OCI-LY1 (cell line): ENCODE measurements at regions not wholly inside any gene's neighbourhood (a gene's known extent, or its start where the extent isn't known, plus 50 kb on each side); places are given as distances from the start of the nearest gene placed in this dataset.

Source experiments
- EZH2 ChIP-seq: fragments of 200-600 bp; sonication (generic), shearing (Covaris generic); IDR thresholded peaks from 2 replicates; pipeline ENCODE4 v1.8.0; 2017; ENCODE audit warnings: borderline replicate concordance, mixed run types, mild to moderate bottlenecking, antibody characterized with exemption, low read length, moderate library complexity, mixed read lengths
- TF ChIP-seq, protein P1 (sequence below): fragments of 200-600 bp; sonication (generic), shearing (Covaris generic); IDR thresholded peaks from 2 replicates; pipeline ENCODE4 v1.5.1; 2017; ENCODE audit warnings: mild to moderate bottlenecking, antibody characterized with exemption, low read length, moderate library complexity, mixed read lengths

DNA sequence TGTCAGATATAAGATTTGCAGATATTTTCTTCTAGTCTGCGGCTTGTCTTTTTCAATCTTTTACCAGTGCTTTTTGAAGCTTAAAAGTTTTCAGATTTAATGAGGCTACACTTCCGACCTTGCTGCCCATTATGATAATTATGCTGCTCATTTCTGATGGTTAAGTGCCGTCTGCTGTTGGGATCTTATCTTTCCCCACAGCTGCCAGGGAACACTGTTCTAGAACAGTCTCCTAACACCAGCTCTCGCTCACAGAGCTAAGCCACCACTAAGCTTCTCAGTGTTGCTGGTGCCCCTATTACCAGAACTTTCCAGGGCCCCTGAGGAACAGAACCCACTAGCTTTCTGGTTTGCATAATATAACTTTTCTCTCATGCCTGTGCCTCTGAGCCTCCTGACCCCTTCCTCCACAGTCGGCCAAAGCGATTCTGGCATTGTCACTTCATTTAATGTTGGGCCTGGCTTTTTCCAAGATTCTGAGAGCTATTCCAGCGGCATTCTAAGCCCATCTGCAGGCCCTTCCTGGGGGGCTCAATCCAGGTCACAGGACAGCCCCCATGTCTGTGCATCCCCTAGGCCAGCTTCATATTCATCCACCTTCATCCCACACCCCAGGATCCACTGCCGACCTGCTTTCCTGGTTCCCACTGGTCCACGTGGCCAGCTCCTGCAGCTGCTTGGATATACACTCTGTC lies 237.0 kb downstream of the PTPRU start:
- TF ChIP-seq, protein P1, sequence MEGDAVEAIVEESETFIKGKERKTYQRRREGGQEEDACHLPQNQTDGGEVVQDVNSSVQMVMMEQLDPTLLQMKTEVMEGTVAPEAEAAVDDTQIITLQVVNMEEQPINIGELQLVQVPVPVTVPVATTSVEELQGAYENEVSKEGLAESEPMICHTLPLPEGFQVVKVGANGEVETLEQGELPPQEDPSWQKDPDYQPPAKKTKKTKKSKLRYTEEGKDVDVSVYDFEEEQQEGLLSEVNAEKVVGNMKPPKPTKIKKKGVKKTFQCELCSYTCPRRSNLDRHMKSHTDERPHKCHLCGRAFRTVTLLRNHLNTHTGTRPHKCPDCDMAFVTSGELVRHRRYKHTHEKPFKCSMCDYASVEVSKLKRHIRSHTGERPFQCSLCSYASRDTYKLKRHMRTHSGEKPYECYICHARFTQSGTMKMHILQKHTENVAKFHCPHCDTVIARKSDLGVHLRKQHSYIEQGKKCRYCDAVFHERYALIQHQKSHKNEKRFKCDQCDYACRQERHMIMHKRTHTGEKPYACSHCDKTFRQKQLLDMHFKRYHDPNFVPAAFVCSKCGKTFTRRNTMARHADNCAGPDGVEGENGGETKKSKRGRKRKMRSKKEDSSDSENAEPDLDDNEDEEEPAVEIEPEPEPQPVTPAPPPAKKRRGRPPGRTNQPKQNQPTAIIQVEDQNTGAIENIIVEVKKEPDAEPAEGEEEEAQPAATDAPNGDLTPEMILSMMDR = no peak
- no peak for TF ChIP-seq EZH2
